ENCODE measurements at regions not wholly inside any gene's neighbourhood (a gene's known extent, or its start where the extent isn't known, plus 50 kb on each side); places are given as distances from the start of the nearest gene placed in this dataset.

GRCh38 chr3:816605-817004 lies 276.2 kb upstream of the CNTN6 start:
- DNase-seq (ENCODE audit: low read depth), result no peak

- no peak for DNase-seq (ENCODE audit: low read depth)
Observed at GRCh38 chr3:834679-835078, 258.1 kb upstream of the CNTN6 start.

- no peak for DNase-seq (ENCODE audit: low read depth)
Observed at GRCh38 chr3:835096-835495, 257.7 kb upstream of the CNTN6 start.

- no peak for DNase-seq (ENCODE audit: low read depth)
Observed at GRCh38 chr3:839981-840380, 252.8 kb upstream of the CNTN6 start.

GRCh38 chr3:851098-851790 lies 241.6 kb upstream of the CNTN6 start:
- peak; percentile 66 for DNase-seq (ENCODE audit: low read depth)

- no peak for DNase-seq (ENCODE audit: low read depth)
Observed at GRCh38 chr3:852033-852432, 240.8 kb upstream of the CNTN6 start.

- DNase-seq (ENCODE audit: low read depth), result no peak
Observed at GRCh38 chr3:853489-853888, 239.3 kb upstream of the CNTN6 start.

- DNase-seq (ENCODE audit: low read depth), result no peak
Observed at GRCh38 chr3:859135-859534, 233.7 kb upstream of the CNTN6 start.

- no peak for DNase-seq (ENCODE audit: low read depth)
Observed at GRCh38 chr3:861721-862120, 231.1 kb upstream of the CNTN6 start.

- DNase-seq (ENCODE audit: low read depth), result no peak
Observed at GRCh38 chr3:869269-869668, 223.6 kb upstream of the CNTN6 start.

- DNase-seq (ENCODE audit: low read depth), result no peak
Observed at GRCh38 chr3:869734-870133, 223.1 kb upstream of the CNTN6 start.

GRCh38 chr3:871651-872050 lies 221.2 kb upstream of the CNTN6 start:
- DNase-seq (ENCODE audit: low read depth), result no peak

GRCh38 chr3:877001-877400 lies 215.8 kb upstream of the CNTN6 start:
- no peak for DNase-seq (ENCODE audit: low read depth)

- peak; percentile 51 for DNase-seq (ENCODE audit: low read depth)
Observed at GRCh38 chr3:878746-879145, 214.1 kb upstream of the CNTN6 start.

- no peak for DNase-seq (ENCODE audit: low read depth)
Observed at GRCh38 chr3:880371-880770, 212.5 kb upstream of the CNTN6 start.

GRCh38 chr3:882533-882932 lies 210.3 kb upstream of the CNTN6 start:
- DNase-seq (ENCODE audit: low read depth), result peak; percentile 81

GRCh38 chr3:901953-902778 lies 190.7 kb upstream of the CNTN6 start:
- DNase-seq (ENCODE audit: low read depth), result no peak

- DNase-seq (ENCODE audit: low read depth), result no peak
Observed at GRCh38 chr3:905217-905616, 187.6 kb upstream of the CNTN6 start.

- no peak for DNase-seq (ENCODE audit: low read depth)
Observed at GRCh38 chr3:906739-907138, 186.1 kb upstream of the CNTN6 start.

- peak; percentile 38 for DNase-seq (ENCODE audit: low read depth)
Observed at GRCh38 chr3:908839-909238, 184.0 kb upstream of the CNTN6 start.

- peak; percentile 83 for DNase-seq (ENCODE audit: low read depth)
Observed at GRCh38 chr3:912717-913116, 180.1 kb upstream of the CNTN6 start.

- DNase-seq (ENCODE audit: low read depth), result peak; percentile 95
Observed at GRCh38 chr3:923161-923910, 169.5 kb upstream of the CNTN6 start.

- no peak for DNase-seq (ENCODE audit: low read depth)
Observed at GRCh38 chr3:930866-931265, 162.0 kb upstream of the CNTN6 start.

Data from renal cortical epithelial cell (primary cell).